GM23338 (cell line): ENCODE measurements at regions not wholly inside any gene's neighbourhood (a gene's known extent, or its start where the extent isn't known, plus 50 kb on each side); places are given as distances from the start of the nearest gene placed in this dataset.

Source experiments
- ATAC-seq: fragments of 200-7000 bp; cut with Tn5 transposase; 3 replicates; pipeline ENCODE4 v1.9.1; 2020
- DNase-seq: peaks from one replicate; pipeline ENCODE4 v3.0.0-alpha.2; 2015; ENCODE audit warnings: low spot score
- H2AFZ ChIP-seq: fragments of 200-600 bp; sonication (generic); 2 replicates; pipeline ENCODE4 v1.8.0; 2016; ENCODE audit warnings: antibody characterized with exemption, mild to moderate bottlenecking, moderate library complexity
- H3F3A ChIP-seq: fragments of 200-600 bp; sonication (generic); replicated peaks from 2 replicates; pipeline ENCODE4 v1.8.0; 2017; ENCODE audit warnings: antibody characterized with exemption, mixed run types, low read depth
- H3K27ac ChIP-seq: fragments of 200-600 bp; sonication (generic); 2 replicates; pipeline ENCODE4 v1.6.1; 2016; ENCODE audit warnings: low read depth
- H3K27me3 ChIP-seq: fragments of 200-600 bp; sonication (generic); 2 replicates; pipeline ENCODE4 v1.8.0; 2016; ENCODE audit warnings: mild to moderate bottlenecking, mixed run types, moderate library complexity; ENCODE audit not compliant: insufficient read depth
- H3K36me3 ChIP-seq: fragments of 200-600 bp; sonication (generic); 2 replicates; pipeline ENCODE4 v1.8.0; 2016; ENCODE audit warnings: mild to moderate bottlenecking; ENCODE audit not compliant: insufficient read depth
- H3K4me1 ChIP-seq: fragments of 200-600 bp; sonication (generic); 2 replicates; pipeline ENCODE4 v1.8.0; 2016; ENCODE audit warnings: mild to moderate bottlenecking, moderate library complexity; ENCODE audit not compliant: insufficient read depth
- H3K4me2 ChIP-seq: fragments of 200-600 bp; sonication (generic); 2 replicates; pipeline ENCODE4 v1.7.1; 2017; ENCODE audit warnings: mixed run types
- H3K4me3 ChIP-seq: fragments of 200-600 bp; sonication (generic); 2 replicates; pipeline ENCODE4 v1.6.1; 2016; ENCODE audit warnings: mixed run types
- H3K79me2 ChIP-seq: fragments of 200-600 bp; sonication (generic); replicated peaks from 2 replicates; pipeline ENCODE4 v1.8.0; 2017; ENCODE audit warnings: mild to moderate bottlenecking; ENCODE audit not compliant: insufficient read depth
- H3K9me2 ChIP-seq: fragments of 200-600 bp; sonication (generic); 2 replicates; pipeline ENCODE4 v1.8.0; 2017; ENCODE audit not compliant: insufficient read depth
- H4K20me1 ChIP-seq: fragments of 200-600 bp; sonication (generic); replicated peaks from 2 replicates; pipeline ENCODE4 v1.8.0; 2017; ENCODE audit warnings: mild to moderate bottlenecking; ENCODE audit not compliant: insufficient read depth
- H3K27ac Mint-ChIP-seq: 2 replicates; pipeline ENCODE4 v1.8.0; 2020; ENCODE audit warnings: inconsistent platforms, mild to moderate bottlenecking, moderate library complexity, mixed read lengths
- H3K27me3 Mint-ChIP-seq: 3 replicates; pipeline ENCODE4 v1.8.0; 2022; ENCODE audit warnings: low read depth, mild to moderate bottlenecking, moderate library complexity, mixed read lengths, inconsistent platforms; ENCODE audit not compliant: insufficient read depth, poor library complexity
- H3K36me3 Mint-ChIP-seq: 3 replicates; pipeline ENCODE4 v1.8.0; 2021; ENCODE audit warnings: low read depth, mild to moderate bottlenecking, inconsistent platforms, moderate library complexity, mixed read lengths
- H3K4me1 Mint-ChIP-seq: 3 replicates; pipeline ENCODE4 v1.8.0; 2020; ENCODE audit warnings: mild to moderate bottlenecking, inconsistent platforms, mixed read lengths
- H3K4me3 Mint-ChIP-seq: 3 replicates; pipeline ENCODE4 v1.8.0; 2021; ENCODE audit warnings: moderate library complexity, mild to moderate bottlenecking, inconsistent platforms, mixed read lengths
- H3K9me3 Mint-ChIP-seq: 3 replicates; pipeline ENCODE4 v1.8.0; 2020; ENCODE audit warnings: moderate library complexity, mild to moderate bottlenecking, inconsistent platforms, mixed read lengths
- CTCF ChIP-seq, 2 experiments: fragments of 200-600 bp in 1 of 2; sonication (generic) in 1 of 2; conservative IDR thresholded peaks; 2 replicates each; pipeline versions ENCODE4 v1.5.1 to v1.6.1; 2016 to 2017; ENCODE audit warnings: antibody characterized with exemption in 2 of 2, low read depth in 2 of 2, mild to moderate bottlenecking in 2 of 2, moderate library complexity in 1 of 2
- EZH2 ChIP-seq: fragments of 200-600 bp; sonication (generic); IDR thresholded peaks from one replicate; pipeline ENCODE4 v1.8.0; 2017; ENCODE audit warnings: antibody characterized with exemption, mild to moderate bottlenecking, low read depth; ENCODE audit not compliant: unreplicated experiment
- EZH2phosphoT487 ChIP-seq: fragments of 200-600 bp; sonication (generic); IDR thresholded peaks from one replicate; pipeline ENCODE4 v1.8.1; 2018; ENCODE audit warnings: antibody characterized with exemption; ENCODE audit not compliant: unreplicated experiment
- JUNB ChIP-seq: IDR thresholded peaks from one replicate; pipeline ENCODE4 v1.6.1; 2016; ENCODE audit warnings: antibody characterized with exemption; ENCODE audit not compliant: unreplicated experiment
- NANOG ChIP-seq: IDR thresholded peaks from 2 replicates; pipeline ENCODE4 v1.6.1; 2016; ENCODE audit warnings: antibody characterized with exemption, borderline replicate concordance
- POLR2AphosphoS5 ChIP-seq: IDR thresholded peaks from 2 replicates; pipeline ENCODE4 v1.6.1; 2016; ENCODE audit warnings: antibody characterized with exemption, low read depth
- REST ChIP-seq: IDR thresholded peaks from one replicate; pipeline ENCODE4 v1.6.1; 2018; ENCODE audit warnings: antibody characterized with exemption; ENCODE audit not compliant: unreplicated experiment
- STAT1 ChIP-seq: IDR thresholded peaks from one replicate; pipeline ENCODE4 v1.6.1; 2016; ENCODE audit warnings: antibody characterized with exemption; ENCODE audit not compliant: unreplicated experiment
- ZNF114 ChIP-seq: fragments of 250-450 bp; sonication (Bioruptor Pico); IDR thresholded peaks from 2 replicates; pipeline ENCODE4 v1.5.0; 2020; ENCODE audit warnings: mild to moderate bottlenecking, moderate library complexity
- ZNF331 ChIP-seq: fragments of 250-450 bp; sonication (Bioruptor Pico); IDR thresholded peaks from 2 replicates; pipeline ENCODE4 v1.5.0; 2020; ENCODE audit warnings: low read depth, mild to moderate bottlenecking, moderate library complexity
- ZNF462 ChIP-seq: fragments of 250-450 bp; sonication (Bioruptor Pico); IDR thresholded peaks from 2 replicates; pipeline ENCODE4 v1.5.0; 2020; ENCODE audit warnings: mild to moderate bottlenecking, moderate library complexity

- TF ChIP-seq REST (no peak), NANOG (no peak), ZNF331 (CRISPR knock-in tag) (no peak), CTCF (conservative IDR thresholded peaks at IDR 0.05; ENCODE audit: low read depth in 2 of 2) (no peak), JUNB (no peak), EZH2phosphoT487 (no peak)
These were observed 73.1 kb upstream of the PRNP start (continued) for GRCh38 chr20:4613184-4613583.

GRCh38 chr20:4610871-4611270 lies 75.4 kb upstream of the PRNP start:
- Histone ChIP-seq H2AFZ (no peak overlapping the region), H3K4me2 (no peak overlapping the region), H3K4me1 (no peaks in the 10 kb centered on the region), H3K27me3 (no peaks in the 10 kb centered on the region), H3K27ac (no peak overlapping the region), H3F3A (no peaks in the 10 kb centered on the region), H4K20me1 (no peaks in the 10 kb centered on the region), H3K9me2 (no peaks in the 10 kb centered on the region), H3K79me2 (no peaks in the 10 kb centered on the region), H3K36me3 (no peaks in the 10 kb centered on the region), H3K4me3 (no peak overlapping the region)
- no peak overlapping the region for H3K27ac Mint-ChIP-seq
- DNase-seq (no peak), ATAC-seq (no peak)
- H3K27me3 Mint-ChIP-seq: peaks cover 4% of the 10 kb centered on the region
- no peaks in the 10 kb centered on the region for H3K9me3 Mint-ChIP-seq
- no peak overlapping the region for H3K4me3 Mint-ChIP-seq
- no peaks in the 10 kb centered on the region for H3K36me3 Mint-ChIP-seq
- H3K4me1 Mint-ChIP-seq: peaks cover 8% of the 10 kb centered on the region; the same call in 2 of the 3 replicates
- TF ChIP-seq EZH2phosphoT487: no peak
- TF ChIP-seq REST: no peak
- no peak for TF ChIP-seq ZNF462 (CRISPR knock-in tag)
- TF ChIP-seq JUNB: no peak
- TF ChIP-seq POLR2AphosphoS5: no peak
- TF ChIP-seq EZH2: no peak
- no peak for TF ChIP-seq ZNF114 (CRISPR knock-in tag)
- no peak for TF ChIP-seq NANOG
- TF ChIP-seq STAT1: no peak
